HT-29 (cell line): ENCODE measurements at regions not wholly inside any gene's neighbourhood (a gene's known extent, or its start where the extent isn't known, plus 50 kb on each side); places are given as distances from the start of the nearest gene placed in this dataset.

Experiments used
- DNase-seq: peaks from one replicate; pipeline ENCODE4 v3.0.0-alpha.2; 2015; ENCODE audit warnings: low spot score

DNA sequence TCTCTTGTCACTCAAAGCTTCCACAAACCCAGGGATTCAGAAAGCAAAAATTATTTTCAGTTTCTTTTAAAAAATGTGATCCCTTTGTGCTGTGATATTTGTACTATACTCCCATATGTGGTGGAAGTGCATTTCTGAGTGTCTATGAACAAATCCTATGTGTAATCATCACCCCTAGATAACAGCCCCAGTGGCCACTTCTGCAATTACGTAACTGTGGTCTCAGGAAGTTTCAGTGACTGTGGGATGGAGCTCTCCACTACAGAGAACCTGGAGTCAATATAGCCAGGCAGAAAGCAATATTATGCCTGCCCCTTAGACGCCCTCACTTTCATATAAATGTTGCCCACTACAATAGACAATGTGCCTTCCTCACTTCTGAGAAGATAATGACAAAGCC, 1101.7 kb upstream of the GHITM start:
- no peak for DNase-seq

DNA sequence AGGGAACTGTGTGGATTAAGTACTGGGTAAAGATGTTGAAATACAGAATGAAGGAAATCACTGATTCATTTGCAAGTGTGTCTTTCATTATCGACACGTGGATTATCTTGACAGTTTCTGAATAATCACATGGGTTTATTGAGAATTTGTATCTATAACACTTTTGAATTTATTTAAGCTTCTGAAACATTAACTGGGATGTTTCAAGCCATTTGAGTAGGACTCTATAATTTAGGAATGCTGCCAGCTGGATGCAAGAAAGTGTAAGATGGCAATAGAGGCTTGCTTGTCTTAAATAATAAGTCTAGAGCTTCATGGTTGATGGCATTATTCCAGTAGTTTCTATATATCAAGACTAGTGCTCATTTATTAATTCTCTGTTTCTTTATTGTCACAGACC, 1100.7 kb upstream of the GHITM start:
- DNase-seq = no peak

DNA sequence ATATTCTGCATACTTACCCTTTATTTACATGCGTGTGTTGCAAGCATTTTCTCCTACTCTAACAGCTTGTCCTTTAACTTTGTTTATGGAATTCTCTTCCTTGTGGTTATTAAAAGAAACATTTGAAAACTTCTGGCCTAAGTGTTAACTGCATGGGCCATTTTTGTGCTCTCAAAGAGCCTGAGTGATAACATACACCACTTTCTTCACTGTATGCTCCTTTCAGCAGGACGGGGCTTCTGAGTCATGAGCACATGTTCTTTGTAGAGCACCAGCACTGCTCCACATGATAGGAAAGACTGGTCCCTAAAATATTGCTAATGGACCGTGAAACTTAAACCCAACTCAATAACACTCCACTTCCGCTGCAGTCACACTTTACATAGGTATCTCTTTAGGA, 1093.6 kb upstream of the GHITM start:
- DNase-seq = no peak

DNA sequence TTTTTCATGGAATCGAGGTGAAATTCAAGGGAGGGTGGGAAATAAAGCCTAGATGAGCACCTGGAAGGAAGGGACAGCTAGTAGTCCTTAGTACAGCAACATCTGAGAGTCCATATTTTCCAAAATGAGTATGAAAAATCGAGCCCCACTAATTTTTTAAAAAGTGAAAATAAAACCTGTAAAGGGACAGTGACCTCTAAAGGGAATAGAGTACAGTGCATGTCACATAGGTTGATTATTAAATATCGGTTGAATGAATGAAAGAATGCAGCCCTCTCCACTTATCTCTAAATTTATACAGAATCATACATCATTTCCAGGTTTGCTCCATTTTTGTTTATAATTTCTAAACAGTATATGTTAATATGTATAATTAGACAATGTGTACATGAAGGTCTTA, 1088.5 kb upstream of the GHITM start:
- no peak for DNase-seq

DNA sequence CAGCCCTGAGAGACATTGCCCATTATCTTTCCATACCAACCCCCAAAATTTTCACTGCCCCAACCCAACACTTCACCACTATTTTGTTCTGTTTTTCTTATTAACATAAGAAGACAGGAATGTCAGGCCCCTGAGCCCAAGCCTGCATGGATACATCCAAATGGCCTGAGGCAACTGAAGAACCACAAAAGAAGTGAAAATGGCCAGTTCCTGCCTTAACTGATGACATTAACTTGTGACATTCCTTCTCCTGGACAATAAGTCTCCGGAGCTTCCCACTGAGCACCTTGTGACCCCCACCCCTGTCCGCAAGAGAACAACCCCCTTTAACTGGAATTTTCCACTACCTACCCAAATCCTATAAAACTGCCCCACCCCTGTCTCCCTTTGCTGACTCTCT, 1076.4 kb upstream of the GHITM start:
- no peak for DNase-seq

DNA sequence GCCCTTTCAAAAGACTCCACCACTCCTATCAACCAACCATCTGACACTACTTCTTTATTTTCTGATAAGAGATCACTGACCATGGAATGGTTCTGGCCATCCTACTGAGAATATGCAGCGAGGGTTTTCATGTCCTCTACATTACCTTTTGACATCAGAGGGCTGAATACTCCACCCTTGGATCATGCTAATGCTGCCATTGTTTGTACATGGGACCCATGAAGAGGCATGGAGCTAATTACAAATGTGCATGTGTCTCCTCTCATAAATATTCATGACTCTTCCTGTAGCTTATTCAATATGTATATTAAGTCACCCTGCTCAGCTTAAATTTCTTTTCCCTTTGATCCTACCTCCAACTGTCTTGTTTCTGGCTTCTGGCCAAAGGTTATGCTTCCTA, 1065.8 kb upstream of the GHITM start:
- no peak for DNase-seq

DNA sequence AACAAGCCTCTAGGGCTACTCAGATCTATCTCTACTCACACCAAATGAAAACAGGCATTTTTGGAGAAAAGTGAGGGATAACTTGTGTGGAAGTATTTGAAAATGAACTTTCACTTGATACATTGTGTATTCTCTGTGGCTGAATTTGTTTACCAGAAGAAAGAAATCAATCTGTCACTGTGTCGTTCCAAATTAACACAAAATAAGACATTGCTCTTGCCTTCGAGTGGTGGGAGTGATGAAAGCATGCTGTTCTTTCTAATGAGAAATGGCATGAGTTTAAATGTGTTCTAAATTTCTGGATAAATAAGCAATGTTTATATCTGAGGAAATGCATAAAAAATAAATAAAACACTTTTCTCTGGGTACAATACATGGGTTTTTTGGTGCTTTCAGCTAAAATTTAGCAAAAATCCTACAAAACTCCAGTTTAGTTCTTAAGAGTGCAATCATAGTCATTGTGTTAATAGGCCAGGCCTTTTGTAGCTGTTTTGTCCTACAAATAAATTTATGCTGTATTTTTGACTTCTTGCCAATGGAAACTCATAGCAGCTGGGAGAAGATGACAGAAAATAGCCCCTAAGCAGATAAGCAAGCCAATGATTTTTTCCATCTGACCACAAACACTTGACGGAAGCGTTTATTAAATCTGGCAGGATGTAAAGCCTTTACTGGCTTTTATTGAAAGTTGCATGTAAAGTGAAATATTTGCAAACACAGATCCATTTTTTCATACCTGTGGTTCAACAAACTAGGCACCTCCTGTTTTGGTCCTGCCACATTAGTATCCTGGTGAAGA, 1064.1 kb upstream of the GHITM start:
- no peak for DNase-seq

DNA sequence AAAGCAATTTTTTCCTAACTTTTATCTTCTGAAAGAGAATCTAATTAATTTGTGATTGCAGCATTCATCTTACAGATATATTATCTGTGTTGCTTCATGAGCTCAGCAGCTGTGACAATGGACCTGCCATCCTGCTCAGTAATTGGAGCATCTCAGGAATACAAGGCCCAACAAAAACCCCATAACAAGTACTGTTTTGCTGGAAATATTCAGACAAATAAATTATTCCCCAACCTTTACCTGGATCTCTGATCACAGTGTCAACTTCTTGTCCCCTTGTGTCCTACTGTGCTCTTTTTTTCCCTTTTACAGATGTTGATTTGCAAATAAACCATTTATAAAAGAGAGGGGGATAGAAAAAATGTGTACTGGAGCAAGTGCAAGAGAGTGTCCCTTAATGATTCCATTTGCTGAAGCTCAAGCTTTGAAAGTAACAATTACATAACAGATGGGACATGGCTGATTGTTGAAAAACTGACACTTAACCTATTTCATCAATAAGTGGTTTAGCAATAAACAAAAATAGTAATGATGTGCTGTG, 1063.4 kb upstream of the GHITM start:
- no peak for DNase-seq

DNA sequence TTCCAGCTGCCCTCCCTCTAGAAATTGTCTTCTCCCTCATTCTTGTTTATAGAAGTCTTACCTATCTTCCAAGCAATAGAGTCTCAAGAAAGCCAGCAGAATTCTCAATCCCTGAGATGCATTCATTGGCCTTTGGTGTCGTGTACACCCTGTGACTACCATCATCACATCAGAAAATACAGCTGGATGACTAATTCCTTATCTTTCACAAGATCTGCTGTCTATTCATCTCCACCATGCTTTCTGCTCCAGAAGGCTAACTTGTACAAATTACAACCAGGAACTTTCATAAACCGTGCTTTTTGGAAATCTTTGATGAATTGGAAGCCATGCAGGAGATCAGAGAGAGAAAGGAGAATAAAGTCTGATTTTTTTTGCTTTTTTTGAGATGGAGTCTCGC, 1062.9 kb upstream of the GHITM start:
- no peak for DNase-seq

DNA sequence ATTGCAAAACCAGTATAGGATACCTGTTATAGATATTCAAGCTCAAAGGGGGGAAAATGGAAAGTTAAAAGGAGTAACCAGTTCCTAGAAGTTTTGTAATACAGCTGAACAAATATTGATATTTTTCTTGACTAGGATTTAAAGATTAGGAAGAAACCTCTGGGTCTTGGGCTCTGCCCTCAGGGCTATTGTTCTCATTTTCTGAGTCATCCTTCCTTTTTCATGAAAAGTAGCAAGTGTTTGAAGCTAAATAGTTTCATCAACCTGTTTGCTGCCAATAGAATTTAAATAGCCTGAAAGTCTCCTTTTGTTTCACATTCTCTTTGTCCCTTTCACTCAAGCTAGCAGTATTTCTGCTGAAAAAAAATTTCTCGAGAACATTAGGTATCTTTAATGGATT, 1061.1 kb upstream of the GHITM start:
- no peak for DNase-seq

DNA sequence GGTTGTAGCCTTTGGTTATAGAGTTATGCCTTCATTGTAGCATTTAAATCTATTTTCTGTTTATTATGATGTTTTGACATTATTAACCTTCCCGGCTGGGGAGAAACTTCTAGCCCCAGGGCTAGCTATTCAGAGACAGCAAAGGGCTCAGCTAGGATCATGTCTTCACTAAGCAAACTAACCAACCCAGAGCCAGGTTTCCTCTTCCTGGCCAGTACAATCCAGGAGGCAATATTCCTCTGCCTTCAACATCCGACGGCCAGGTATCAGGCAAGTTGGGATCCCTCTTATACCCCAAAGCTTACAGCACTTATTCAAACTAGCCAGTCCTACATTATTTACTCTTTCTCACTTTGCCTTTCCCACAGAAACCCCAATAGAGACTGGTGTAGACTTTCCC, 1060.7 kb upstream of the GHITM start:
- DNase-seq = no peak

DNA sequence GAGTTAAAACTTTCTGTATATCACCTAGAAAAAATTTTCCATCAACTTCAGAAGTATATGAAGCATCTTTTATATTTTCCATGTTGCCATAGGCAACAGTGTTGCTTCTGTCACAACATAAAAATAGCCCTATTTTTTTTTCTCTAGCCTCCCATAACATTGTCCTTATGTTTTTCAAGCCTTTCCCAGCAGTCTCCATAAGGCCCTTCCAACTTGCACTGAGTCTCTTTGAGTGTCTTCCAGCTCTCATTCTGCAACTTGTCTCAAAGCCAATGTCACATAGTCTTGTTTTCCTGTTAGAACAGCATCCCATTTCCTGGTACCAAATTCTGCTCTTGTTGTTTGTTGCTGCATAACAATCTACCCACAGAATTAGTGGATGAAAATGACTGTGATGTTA, 1055.5 kb upstream of the GHITM start:
- DNase-seq = no peak

DNA sequence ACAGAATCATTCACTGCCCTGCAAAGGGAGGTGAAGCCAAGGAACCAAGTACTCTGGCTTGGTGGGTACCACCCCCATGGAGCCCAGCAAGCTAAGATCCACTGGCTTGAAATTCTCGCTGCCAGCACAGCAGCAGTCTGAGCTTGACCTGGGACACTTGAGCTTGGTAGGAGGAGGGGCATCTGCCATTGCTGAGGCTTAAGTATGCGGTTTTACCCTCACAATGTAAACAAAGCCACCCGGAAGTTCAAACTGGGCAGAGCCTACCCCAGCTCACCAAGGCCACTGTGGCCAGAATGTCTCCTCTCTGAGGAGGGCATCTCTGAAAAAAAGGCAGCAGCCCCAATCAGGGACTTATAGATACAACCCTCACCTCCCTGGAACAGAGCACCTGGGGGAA, 1050.0 kb upstream of the GHITM start:
- DNase-seq = peak; percentile 3

DNA sequence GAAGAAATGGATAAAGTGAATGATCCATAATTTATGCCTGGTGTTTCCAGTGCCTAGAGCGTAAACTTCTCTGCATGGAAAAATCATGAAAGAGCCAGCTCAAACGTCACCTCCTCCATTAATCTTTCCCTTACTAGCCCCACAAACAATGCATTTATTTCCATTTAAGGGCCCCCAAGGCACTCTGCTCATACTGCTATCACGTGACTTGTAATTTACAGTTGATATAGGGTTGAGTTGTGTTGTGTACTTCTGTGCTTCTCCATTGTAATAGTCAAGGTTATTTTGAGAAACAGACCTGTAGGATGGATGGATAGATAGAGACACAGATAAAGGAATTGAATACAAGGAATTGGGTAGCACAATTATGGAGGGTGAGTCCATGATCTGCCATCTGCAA, 1034.7 kb upstream of the GHITM start:
- no peak for DNase-seq

DNA sequence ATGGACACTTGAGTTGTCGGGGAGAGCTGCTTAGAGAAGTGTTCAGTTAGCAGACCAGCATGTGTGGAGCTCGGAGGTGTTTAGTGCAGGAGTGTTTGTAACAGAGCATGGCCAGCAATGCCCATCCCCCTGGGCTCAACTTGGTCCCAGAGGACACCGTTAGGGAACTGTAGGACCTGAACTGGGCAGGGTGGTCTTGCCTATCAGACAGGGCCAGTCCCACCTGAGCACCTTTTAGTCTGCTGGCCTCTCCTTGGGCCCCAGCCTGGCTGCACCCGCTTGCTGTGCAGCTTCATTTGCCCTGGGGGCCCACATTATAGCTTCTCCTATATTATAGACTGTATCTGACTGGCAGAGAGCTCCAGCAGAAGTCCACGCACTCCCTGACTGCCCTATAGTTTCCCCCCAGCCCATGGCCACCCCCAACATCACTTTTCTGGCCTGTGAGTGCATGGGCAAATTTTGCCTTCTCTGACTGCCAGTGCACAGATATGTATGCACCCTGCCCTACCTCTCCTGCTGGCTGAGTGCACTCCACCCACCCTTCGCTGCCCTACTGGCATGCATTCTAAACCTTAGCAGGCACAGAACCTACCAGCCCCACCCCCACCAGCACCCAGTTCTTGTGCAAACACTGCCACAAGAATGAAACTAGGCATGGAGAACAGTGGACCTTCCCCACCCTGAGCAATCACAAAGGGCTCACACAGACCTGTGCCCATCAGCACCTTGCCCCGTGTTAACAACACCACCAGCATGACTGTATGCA, 1030.6 kb upstream of the GHITM start:
- DNase-seq = peak; percentile 4

DNA sequence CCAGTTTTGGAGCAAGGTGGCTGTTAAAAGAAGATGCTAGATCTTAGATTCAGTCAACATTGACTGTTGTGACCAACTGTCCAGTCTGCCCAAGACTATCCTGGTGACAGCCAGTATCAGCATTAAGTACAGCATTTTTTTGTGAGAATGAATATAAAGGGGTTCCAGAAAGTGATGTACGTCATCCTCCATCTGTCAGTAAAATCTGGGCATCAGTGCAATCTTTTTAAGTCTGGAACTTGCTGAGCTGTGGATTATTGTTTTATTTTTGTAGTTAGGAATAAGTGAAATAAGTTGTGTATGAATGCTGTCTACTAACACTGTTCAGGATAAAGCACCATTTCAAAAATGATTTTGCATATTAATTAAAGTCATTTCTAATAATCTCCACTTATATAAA, 1020.0 kb upstream of the GHITM start:
- DNase-seq = no peak

DNA sequence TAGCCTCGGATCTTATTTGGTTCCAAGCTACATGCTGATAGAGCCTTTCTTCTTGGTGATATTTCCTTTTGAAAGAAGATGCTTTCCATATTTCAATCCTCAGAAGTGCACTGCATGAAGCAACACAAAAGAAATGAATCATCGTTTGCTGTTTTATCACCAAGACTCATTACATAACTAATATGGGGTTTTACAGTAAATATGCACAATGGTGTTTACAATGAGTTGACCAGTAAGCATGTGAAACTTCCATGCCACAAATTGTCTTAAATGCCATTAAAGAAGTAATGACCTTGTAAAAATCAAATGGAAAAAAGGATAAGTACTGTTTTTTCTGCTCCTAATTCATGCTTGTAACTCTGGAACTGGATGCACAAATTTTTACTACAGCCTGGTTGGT, 1017.0 kb upstream of the GHITM start:
- no peak for DNase-seq

DNA sequence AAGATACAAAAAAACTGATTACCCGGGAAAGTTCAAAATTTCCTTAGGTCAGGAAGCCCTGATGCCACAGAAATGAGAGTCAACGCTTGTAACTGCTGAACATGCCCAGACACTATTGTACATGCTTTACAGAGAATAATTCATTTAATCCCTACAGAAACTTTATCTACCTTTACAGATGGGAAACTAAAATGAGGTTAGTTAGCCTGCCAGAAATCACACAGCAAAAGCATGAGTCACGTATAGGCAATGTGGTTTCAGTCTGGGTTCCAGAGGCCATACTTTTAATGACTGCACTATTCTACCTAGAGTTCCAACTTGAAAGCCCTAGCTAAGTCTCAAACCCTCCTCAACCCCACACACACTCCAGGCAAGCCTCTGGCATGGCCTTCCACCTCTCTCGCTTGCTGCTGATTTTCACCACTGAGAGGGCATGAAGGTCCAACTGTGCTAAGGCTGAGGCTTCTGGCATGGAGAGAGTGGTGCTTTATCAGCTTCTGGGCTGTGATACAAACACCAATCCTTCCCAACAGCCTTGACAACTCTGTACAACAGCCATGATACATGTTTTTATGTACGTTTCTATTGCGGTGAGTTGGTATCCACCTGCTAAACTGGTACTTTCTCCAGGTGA, 1011.2 kb upstream of the GHITM start:
- DNase-seq = no peak

DNA sequence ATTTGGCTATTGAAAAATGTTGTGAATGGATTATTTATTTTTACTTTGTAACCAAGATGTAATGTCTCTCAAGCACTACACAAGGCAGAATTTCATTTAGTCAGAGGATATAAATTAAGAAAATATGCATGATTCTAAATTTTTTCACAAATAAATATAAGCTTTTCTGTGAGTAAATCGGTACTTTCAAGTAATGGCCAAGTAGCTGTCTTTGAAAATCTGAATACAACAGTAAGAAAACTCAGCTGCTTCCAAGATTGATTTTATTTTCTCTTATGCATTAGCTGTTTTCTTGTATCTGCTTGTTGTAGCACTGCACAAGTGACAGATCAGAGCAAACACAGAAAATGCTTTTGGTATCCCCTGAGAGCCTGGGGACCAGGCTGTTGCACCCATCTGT, 998.5 kb upstream of the GHITM start:
- DNase-seq = no peak

DNA sequence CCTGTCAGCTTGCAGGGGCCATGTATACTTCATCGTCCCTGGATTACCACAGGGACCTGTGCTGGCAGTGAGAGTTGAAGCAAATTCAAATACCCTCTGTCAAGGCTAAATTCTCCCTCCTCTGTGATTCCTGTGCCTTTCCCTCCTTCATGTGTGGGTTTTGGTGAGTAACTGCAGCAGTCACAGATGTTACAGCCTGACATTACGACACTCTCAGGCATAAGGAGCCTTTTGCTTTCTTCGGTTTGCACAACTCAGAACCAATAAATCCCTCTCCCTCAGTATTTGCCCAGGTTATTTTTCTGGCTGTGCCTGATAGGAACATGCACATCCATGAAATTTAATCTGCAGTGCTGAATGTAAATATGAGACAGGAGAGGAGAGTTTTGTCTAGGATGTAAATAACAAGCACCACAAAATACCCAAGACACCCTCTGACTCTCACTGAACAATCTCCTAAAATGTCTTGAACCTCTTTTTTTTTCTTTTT, 997.2 kb upstream of the GHITM start:
- DNase-seq = no peak

DNA sequence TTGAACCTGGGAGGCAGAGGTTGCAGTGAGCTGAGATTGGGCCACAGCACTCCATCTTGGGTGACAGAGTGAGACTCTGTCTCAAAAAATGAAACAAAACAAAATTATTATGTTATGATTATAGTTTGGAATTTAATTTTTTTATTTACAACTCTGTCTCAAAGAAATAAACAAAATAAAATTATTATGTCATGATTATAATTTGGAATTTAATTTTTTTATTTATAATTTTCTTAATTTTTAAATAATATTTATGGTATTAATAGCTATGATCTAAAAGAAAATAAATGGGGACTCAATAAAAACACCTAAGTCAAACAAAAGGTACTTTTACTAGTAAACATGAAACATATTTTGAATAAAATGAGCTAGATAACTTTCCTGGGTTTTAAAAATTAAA, 994.8 kb upstream of the GHITM start:
- no peak for DNase-seq

DNA sequence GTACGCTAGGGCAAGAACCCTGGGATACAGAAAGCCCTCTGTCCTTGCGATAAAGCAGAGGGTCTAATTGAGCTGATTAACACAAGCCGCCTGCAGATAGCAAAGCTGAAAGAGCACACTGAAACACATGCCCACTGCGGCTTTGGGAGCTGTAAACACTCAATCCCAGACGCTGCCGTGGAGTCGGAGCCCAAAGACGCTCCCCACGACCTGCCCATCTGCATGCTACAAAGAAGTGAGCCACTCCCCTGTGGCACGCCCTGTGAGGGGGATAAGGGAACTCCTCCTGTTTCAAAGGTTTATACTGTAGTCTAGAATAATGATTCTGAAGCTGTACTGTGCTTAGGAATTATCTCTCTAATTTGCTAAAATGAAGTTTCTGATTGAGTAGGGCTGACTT, 985.6 kb upstream of the GHITM start:
- no peak for DNase-seq
